ENCODE measurements at regions not wholly inside any gene's neighbourhood (a gene's known extent, or its start where the extent isn't known, plus 50 kb on each side); places are given as distances from the start of the nearest gene placed in this dataset.

DNA sequence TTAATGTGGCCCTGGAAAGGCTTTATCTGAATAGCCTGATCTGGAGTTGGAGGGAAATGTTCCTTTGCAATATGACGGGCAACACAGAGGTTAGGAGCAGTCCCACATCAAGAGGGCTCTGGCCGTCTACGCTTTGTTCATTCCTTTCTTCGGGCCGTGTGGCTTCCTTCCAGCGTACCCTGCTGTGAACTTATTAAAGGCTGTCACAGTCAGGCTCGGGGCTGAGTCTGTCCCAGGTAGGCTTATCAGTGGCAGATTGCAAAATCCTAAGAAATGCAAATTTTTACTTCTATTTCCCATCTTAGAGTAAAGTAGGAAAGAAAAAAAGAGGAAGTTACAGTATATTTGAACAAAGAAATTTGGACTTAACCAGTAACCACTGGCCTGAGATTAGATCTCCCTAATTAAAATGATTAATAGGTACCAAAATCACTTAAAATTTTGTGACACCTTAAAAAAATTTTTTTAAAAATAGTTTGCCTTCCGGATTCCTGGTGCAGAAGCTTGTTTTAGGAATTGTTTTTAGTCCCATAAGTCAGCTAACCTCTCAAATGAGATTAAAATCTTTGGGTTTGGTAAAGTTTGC lies 453.1 kb upstream of the MKI67 start:
- BruUV-seq (replicated peaks) = no TSS peak
- ATAC-seq = no peak
- Histone ChIP-seq H3K36me3 (replicated peaks in 1 of 2; ENCODE audit: control insufficient read depth in 1 of 2, insufficient read depth in 2 of 2, low read length in 2 of 2) (no peaks in the 10 kb centered on the region), H3K4me2 (ENCODE audit: low read depth, low read length) (no peak overlapping the region), H3K27ac (ENCODE audit: extremely low read length, insufficient read depth, low read length) (no peak overlapping the region), H3K9ac (ENCODE audit: insufficient read depth, low read depth, low read length) (no peak overlapping the region), H2AFZ (ENCODE audit: low read length) (no peak overlapping the region), H3K79me2 (ENCODE audit: insufficient read depth, low read length) (no peaks in the 10 kb centered on the region), H3K9me3 (ENCODE audit: low read length) (no peaks in the 10 kb centered on the region), H4K20me1 (ENCODE audit: insufficient read depth, low read length) (no peaks in the 10 kb centered on the region), H3K4me1 (ENCODE audit: insufficient read depth, low read length) (no peaks in the 10 kb centered on the region), H3K4me3 (replicated peaks in 1 of 3; ENCODE audit: insufficient read depth in 1 of 3, low read depth in 2 of 3, low read length in 3 of 3) (no peak overlapping the region), H3K27me3 (ENCODE audit: control insufficient read depth in 1 of 2, insufficient read depth in 2 of 2, low read length in 2 of 2) (peaks cover 0 to 3% of the 10 kb centered on the region in 2 experiments; a peak in 3 of 5 replicates)
- CTCF ChIA-PET (ENCODE audit: low intra/inter-chr PET ratio, low total read pairs) = no interaction called here
- FAIRE-seq = no peak
- no peak for DNase-seq (ENCODE audit: low spot score)
- WGBS (ENCODE audit: low lambda C conversion rate) = 27% methylated on average over 8 of the region's 8 CpGs
- intact Hi-C loops (cut with micrococcal nuclease; ENCODE audit: unreplicated experiment) = no loop called here
- TF ChIP-seq, protein P1, sequence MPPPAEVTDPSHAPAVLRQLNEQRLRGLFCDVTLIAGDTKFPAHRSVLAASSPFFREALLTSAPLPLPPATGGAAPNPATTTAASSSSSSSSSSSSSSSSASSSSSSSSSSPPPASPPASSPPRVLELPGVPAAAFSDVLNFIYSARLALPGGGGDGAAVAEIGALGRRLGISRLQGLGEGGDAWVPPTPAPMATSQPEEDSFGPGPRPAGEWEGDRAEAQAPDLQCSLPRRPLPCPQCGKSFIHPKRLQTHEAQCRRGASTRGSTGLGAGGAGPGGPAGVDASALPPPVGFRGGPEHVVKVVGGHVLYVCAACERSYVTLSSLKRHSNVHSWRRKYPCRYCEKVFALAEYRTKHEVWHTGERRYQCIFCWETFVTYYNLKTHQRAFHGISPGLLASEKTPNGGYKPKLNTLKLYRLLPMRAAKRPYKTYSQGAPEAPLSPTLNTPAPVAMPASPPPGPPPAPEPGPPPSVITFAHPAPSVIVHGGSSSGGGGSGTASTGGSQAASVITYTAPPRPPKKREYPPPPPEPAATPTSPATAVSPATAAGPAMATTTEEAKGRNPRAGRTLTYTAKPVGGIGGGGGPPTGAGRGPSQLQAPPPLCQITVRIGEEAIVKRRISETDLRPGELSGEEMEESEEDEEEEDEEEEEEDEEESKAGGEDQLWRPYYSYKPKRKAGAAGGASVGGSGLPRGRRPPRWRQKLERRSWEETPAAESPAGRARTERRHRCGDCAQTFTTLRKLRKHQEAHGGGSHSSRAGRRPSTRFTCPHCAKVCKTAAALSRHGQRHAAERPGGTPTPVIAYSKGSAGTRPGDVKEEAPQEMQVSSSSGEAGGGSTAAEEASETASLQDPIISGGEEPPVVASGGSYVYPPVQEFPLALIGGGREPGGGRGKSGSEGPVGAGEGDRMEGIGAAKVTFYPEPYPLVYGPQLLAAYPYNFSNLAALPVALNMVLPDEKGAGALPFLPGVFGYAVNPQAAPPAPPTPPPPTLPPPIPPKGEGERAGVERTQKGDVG (CRISPR knock-in tag; IDR thresholded peaks at IDR 0.05; ENCODE audit: borderline replicate concordance) = no peak
- TF ChIP-seq GABPA (IDR thresholded peaks at IDR 0.05; ENCODE audit: low read depth, low read length) (no peak), GABPA (CRISPR knock-in tag; IDR thresholded peaks at IDR 0.05; ENCODE audit: low read depth) (no peak), FOXK2 (IDR thresholded peaks at IDR 0.05) (no peak)
- TF ChIP-seq, protein P2, sequence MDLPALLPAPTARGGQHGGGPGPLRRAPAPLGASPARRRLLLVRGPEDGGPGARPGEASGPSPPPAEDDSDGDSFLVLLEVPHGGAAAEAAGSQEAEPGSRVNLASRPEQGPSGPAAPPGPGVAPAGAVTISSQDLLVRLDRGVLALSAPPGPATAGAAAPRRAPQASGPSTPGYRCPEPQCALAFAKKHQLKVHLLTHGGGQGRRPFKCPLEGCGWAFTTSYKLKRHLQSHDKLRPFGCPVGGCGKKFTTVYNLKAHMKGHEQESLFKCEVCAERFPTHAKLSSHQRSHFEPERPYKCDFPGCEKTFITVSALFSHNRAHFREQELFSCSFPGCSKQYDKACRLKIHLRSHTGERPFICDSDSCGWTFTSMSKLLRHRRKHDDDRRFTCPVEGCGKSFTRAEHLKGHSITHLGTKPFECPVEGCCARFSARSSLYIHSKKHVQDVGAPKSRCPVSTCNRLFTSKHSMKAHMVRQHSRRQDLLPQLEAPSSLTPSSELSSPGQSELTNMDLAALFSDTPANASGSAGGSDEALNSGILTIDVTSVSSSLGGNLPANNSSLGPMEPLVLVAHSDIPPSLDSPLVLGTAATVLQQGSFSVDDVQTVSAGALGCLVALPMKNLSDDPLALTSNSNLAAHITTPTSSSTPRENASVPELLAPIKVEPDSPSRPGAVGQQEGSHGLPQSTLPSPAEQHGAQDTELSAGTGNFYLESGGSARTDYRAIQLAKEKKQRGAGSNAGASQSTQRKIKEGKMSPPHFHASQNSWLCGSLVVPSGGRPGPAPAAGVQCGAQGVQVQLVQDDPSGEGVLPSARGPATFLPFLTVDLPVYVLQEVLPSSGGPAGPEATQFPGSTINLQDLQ (CRISPR knock-in tag; IDR thresholded peaks at IDR 0.05) = no peak
- TF ChIP-seq, protein P3, sequence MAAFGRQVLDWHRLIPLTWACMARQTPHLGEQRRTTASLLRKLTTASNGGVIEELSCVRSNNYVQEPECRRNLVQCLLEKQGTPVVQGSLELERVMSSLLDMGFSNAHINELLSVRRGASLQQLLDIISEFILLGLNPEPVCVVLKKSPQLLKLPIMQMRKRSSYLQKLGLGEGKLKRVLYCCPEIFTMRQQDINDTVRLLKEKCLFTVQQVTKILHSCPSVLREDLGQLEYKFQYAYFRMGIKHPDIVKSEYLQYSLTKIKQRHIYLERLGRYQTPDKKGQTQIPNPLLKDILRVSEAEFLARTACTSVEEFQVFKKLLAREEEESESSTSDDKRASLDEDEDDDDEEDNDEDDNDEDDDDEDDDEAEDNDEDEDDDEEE (CRISPR knock-in tag; IDR thresholded peaks at IDR 0.05) = no peak
- in situ Hi-C loops (cut with HindIII; ENCODE audit: extremely low pct_ligation_motif_present, low pct_unique_long_range_greater_than_20kb) = no loop called here
- POLR2A ChIA-PET = no interaction called here

All from HepG2 (cell line).